ENCODE measurements at regions not wholly inside any gene's neighbourhood (a gene's known extent, or its start where the extent isn't known, plus 50 kb on each side); places are given as distances from the start of the nearest gene placed in this dataset.
"Not testable (repeated sequence)": the region's sequence is repeated elsewhere in the genome, so short reads cannot be mapped to it uniquely, and the experiment has no call there.

GRCh38 chr7:113496586-113496985 is 378.2 kb upstream of the SMIM30 start:
- not testable (repeated sequence) for TF ChIP-seq SP1 (IDR thresholded peaks at IDR 0.05); ELF4 (IDR thresholded peaks at IDR 0.05); TARDBP (IDR thresholded peaks at IDR 0.05); L3MBTL2 (conservative IDR thresholded peaks at IDR 0.05); FOXM1 (IDR thresholded peaks at IDR 0.05; ENCODE audit: borderline replicate concordance); BHLHE40 (IDR thresholded peaks at IDR 0.05; ENCODE audit: borderline replicate concordance)

Data from HEK293T (cell line).